ENCODE measurements at regions not wholly inside any gene's neighbourhood (a gene's known extent, or its start where the extent isn't known, plus 50 kb on each side); places are given as distances from the start of the nearest gene placed in this dataset.

DNA sequence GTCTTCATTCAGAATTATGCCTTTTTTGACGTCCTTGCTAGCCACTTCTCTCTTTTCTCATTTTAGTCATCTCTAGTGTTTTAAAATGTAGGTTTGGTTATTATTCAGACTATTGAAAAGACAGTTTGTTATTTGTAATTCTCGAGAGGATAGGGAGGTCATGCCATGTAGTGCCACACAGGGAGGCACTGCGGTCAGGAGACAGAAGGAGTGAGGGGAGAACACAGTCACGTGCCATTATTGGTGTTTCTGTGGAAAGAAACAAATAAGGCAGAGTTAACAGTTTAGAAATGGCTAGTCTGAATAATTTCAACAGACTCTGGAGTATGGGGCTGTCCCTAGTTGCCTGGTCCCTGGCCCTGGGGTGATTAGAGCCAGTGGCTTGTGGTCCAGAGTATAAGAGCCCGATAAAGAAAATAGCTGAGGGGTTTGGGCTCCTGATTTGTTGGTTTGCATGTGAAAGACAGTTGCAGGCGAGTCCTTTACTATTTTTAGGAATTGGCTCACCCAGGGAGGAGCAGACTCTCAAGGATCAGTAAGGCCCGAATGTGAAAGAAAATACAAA lies 278.1 kb upstream of the SEL1L start:
- TF ChIP-seq, protein P1, sequence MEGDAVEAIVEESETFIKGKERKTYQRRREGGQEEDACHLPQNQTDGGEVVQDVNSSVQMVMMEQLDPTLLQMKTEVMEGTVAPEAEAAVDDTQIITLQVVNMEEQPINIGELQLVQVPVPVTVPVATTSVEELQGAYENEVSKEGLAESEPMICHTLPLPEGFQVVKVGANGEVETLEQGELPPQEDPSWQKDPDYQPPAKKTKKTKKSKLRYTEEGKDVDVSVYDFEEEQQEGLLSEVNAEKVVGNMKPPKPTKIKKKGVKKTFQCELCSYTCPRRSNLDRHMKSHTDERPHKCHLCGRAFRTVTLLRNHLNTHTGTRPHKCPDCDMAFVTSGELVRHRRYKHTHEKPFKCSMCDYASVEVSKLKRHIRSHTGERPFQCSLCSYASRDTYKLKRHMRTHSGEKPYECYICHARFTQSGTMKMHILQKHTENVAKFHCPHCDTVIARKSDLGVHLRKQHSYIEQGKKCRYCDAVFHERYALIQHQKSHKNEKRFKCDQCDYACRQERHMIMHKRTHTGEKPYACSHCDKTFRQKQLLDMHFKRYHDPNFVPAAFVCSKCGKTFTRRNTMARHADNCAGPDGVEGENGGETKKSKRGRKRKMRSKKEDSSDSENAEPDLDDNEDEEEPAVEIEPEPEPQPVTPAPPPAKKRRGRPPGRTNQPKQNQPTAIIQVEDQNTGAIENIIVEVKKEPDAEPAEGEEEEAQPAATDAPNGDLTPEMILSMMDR (IDR thresholded peaks at IDR 0.05; ENCODE audit: low read depth, low read length), result no peak
- TF ChIP-seq, protein P2, sequence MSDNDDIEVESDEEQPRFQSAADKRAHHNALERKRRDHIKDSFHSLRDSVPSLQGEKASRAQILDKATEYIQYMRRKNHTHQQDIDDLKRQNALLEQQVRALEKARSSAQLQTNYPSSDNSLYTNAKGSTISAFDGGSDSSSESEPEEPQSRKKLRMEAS (IDR thresholded peaks at IDR 0.05; ENCODE audit: low read depth, low read length), result no peak
- TF ChIP-seq POLR2A (IDR thresholded peaks at IDR 0.05; ENCODE audit: extremely low read depth, insufficient read length), result no peak

Data from NB4 (cell line).